Liver (tissue), 8 donors: ENCODE measurements at regions not wholly inside any gene's neighbourhood (a gene's known extent, or its start where the extent isn't known, plus 50 kb on each side); places are given as distances from the start of the nearest gene placed in this dataset.

Experiments used
- DNase-seq: peaks from one replicate; pipeline ENCODE4 v3.0.0-alpha.2; 2017; ENCODE audit warnings: low spot score
- H3K27ac ChIP-seq, 2 donors: one replicate each; pipeline ENCODE4 v1.7.0; 2013; ENCODE audit warnings: inconsistent platforms in 2 of 2, low read length in 2 of 2, control low read depth in 1 of 2, low read depth in 1 of 2, mild to moderate bottlenecking in 1 of 2
- H3K27me3 ChIP-seq, 4 donors: one replicate each; pipeline versions ENCODE4 v1.6.1 to v1.7.0; 2013; ENCODE audit warnings: low read length in 3 of 4, inconsistent platforms in 1 of 4, mild to moderate bottlenecking in 1 of 4, moderate library complexity in 1 of 4; ENCODE audit not compliant: control insufficient read depth in 4 of 4, insufficient read depth in 4 of 4
- H3K36me3 ChIP-seq, 4 donors: one replicate each; pipeline versions ENCODE4 v1.6.1 to v1.7.0; 2013; ENCODE audit warnings: low read length in 3 of 4, mild to moderate bottlenecking in 3 of 4, low read depth in 1 of 4, moderate library complexity in 1 of 4; ENCODE audit not compliant: control insufficient read depth in 4 of 4, insufficient read depth in 3 of 4
- H3K4me1 ChIP-seq, 4 donors: one replicate each; pipeline versions ENCODE4 v1.6.1 to v1.7.0; 2013; ENCODE audit warnings: low read length in 3 of 4, mild to moderate bottlenecking in 3 of 4, moderate library complexity in 1 of 4; ENCODE audit not compliant: control insufficient read depth in 4 of 4, insufficient read depth in 4 of 4
- H3K4me3 ChIP-seq, 3 donors: one replicate each; pipeline versions ENCODE4 v1.6.1 to v1.7.0; 2013; ENCODE audit warnings: low read length in 3 of 3, control low read depth in 1 of 3, low read depth in 1 of 3, mild to moderate bottlenecking in 1 of 3
- H3K9ac ChIP-seq, 2 donors: one replicate each; pipeline ENCODE4 v1.7.0; 2013; ENCODE audit warnings: low read length in 2 of 2, mild to moderate bottlenecking in 2 of 2, moderate library complexity in 2 of 2, control low read depth in 1 of 2, low read depth in 1 of 2
- H3K9me3 ChIP-seq, 4 donors: one replicate each; pipeline versions ENCODE4 v1.6.1 to v1.7.0; 2013; ENCODE audit warnings: low read length in 3 of 4; ENCODE audit not compliant: control insufficient read depth in 4 of 4
- CTCF ChIP-seq: fragments of 150-350 bp; IDR thresholded peaks from 2 replicates; pipeline ENCODE4 v1.5.1; 2017; ENCODE audit warnings: improper control_type of control experiment, low read depth, low read length; ENCODE audit not compliant: missing input control
- EGR1 ChIP-seq, 2 donors: IDR thresholded peaks; 2 replicates each; pipeline ENCODE4 v1.6.1; 2016 to 2018; ENCODE audit warnings: antibody characterized with exemption in 2 of 2, low read depth in 2 of 2
- FOXA1 ChIP-seq: IDR thresholded peaks from 2 replicates; pipeline ENCODE4 v1.6.1; 2016; ENCODE audit warnings: antibody characterized with exemption
- FOXA2 ChIP-seq: IDR thresholded peaks from 2 replicates; pipeline ENCODE4 v1.6.1; 2016; ENCODE audit warnings: antibody characterized with exemption
- HNF4A ChIP-seq, 2 donors: conservative IDR thresholded peaks; 2 replicates each; pipeline ENCODE4 v1.6.1; 2016; ENCODE audit warnings: antibody characterized with exemption in 2 of 2, mild to moderate bottlenecking in 2 of 2
- HNF4G ChIP-seq: IDR thresholded peaks from 2 replicates; pipeline ENCODE4 v1.6.1; 2016; ENCODE audit warnings: antibody characterized with exemption
- JUND ChIP-seq, 2 donors: IDR thresholded peaks; 2 replicates each; pipeline ENCODE4 v1.6.1; 2016; ENCODE audit warnings: antibody characterized with exemption in 2 of 2
- MAX ChIP-seq: IDR thresholded peaks from 2 replicates; pipeline ENCODE4 v1.6.1; 2016; ENCODE audit warnings: antibody characterized with exemption
- NR2F2 ChIP-seq: IDR thresholded peaks from 2 replicates; pipeline ENCODE4 v1.6.1; 2016; ENCODE audit warnings: antibody characterized with exemption
- RAD21 ChIP-seq, 2 donors: IDR thresholded peaks; 2 replicates each; pipeline ENCODE4 v1.6.1; 2016; ENCODE audit warnings: antibody characterized with exemption in 2 of 2, mild to moderate bottlenecking in 2 of 2
- REST ChIP-seq: IDR thresholded peaks from 2 replicates; pipeline ENCODE4 v1.6.1; 2016; ENCODE audit warnings: antibody characterized with exemption, mild to moderate bottlenecking
- RXRA ChIP-seq, 2 donors: IDR thresholded peaks; 2 replicates each; pipeline ENCODE4 v1.6.1; 2017 to 2018; ENCODE audit warnings: antibody characterized with exemption in 2 of 2, mild to moderate bottlenecking in 1 of 2
- SP1 ChIP-seq: IDR thresholded peaks from 2 replicates; pipeline ENCODE4 v1.6.1; 2018; ENCODE audit warnings: antibody characterized with exemption, mild to moderate bottlenecking
- TAF1 ChIP-seq: conservative IDR thresholded peaks from 2 replicates; pipeline ENCODE4 v1.6.1; 2016; ENCODE audit warnings: antibody characterized with exemption, mild to moderate bottlenecking
- YY1 ChIP-seq: IDR thresholded peaks from 2 replicates; pipeline ENCODE4 v1.6.1; 2016; ENCODE audit warnings: antibody characterized with exemption, mild to moderate bottlenecking
- WGBS: extraction: QIAGEN DNeasy Blood & Tissue Kit; methylation state at CpG from one replicate; pipeline ENCODE4 v1.1.7; 2013; 5-methylcytosine and 5-hydroxymethylcytosine counted together
- donor health status: healthy.
- donor health status: healthy.
- donor health status: healthy.
- donor health status: healthy.
- donor health status: healthy.

GRCh38 chr11:95379479-95379878 lies 148.5 kb upstream of the SESN3 start:
- H3K4me3 ChIP-seq: no peak overlapping the region

GRCh38 chr11:95378789-95379188 lies 147.8 kb upstream of the SESN3 start:
- H3K36me3 ChIP-seq: no peaks in the 10 kb centered on the region
- no peaks in the 10 kb centered on the region for H3K27me3 ChIP-seq
- no peak overlapping the region for H3K27ac ChIP-seq
- DNase-seq: no peak
- TF ChIP-seq NR2F2 (no peak), YY1 (no peak), REST (no peak), RXRA (IDR thresholded peaks at IDR 0.05) (no peak), RAD21 (IDR thresholded peaks at IDR 0.05) (no peak), JUND (IDR thresholded peaks at IDR 0.05) (no peak), SP1 (no peak), CTCF (no peak), FOXA2 (no peak)
- no peak overlapping the region for H3K4me3 ChIP-seq
- no peaks in the 10 kb centered on the region for H3K9me3 ChIP-seq
- H3K9ac ChIP-seq: no peak overlapping the region
- WGBS: 98% methylated on average over 1 of the region's 1 CpG
- no peaks in the 10 kb centered on the region for H3K4me1 ChIP-seq

More at GRCh38 chr11:95379479-95379878, 148.5 kb upstream of the SESN3 start:
- Histone ChIP-seq H3K36me3 (no peaks in the 10 kb centered on the region), H3K4me1 (no peaks in the 10 kb centered on the region), H3K9me3 (no peaks in the 10 kb centered on the region), H3K27me3 (no peaks in the 10 kb centered on the region), H3K27ac (no peak overlapping the region), H3K9ac (no peak overlapping the region)
- no peak for TF ChIP-seq RXRA (IDR thresholded peaks at IDR 0.05)
- no peak for TF ChIP-seq HNF4G
- no peak for TF ChIP-seq SP1
- no peak for TF ChIP-seq MAX
- TF ChIP-seq EGR1 (IDR thresholded peaks at IDR 0.05; ENCODE audit: low read depth in 2 of 2): no peak
- no peak for TF ChIP-seq FOXA1
- TF ChIP-seq REST: no peak
- no peak for TF ChIP-seq FOXA2
- TF ChIP-seq HNF4A (conservative IDR thresholded peaks at IDR 0.05): no peak
- no peak for TF ChIP-seq TAF1
- TF ChIP-seq NR2F2: no peak
- no peak for TF ChIP-seq RAD21 (IDR thresholded peaks at IDR 0.05)
- no peak for DNase-seq
